ENCODE measurements at regions not wholly inside any gene's neighbourhood (a gene's known extent, or its start where the extent isn't known, plus 50 kb on each side); places are given as distances from the start of the nearest gene placed in this dataset.

DNA sequence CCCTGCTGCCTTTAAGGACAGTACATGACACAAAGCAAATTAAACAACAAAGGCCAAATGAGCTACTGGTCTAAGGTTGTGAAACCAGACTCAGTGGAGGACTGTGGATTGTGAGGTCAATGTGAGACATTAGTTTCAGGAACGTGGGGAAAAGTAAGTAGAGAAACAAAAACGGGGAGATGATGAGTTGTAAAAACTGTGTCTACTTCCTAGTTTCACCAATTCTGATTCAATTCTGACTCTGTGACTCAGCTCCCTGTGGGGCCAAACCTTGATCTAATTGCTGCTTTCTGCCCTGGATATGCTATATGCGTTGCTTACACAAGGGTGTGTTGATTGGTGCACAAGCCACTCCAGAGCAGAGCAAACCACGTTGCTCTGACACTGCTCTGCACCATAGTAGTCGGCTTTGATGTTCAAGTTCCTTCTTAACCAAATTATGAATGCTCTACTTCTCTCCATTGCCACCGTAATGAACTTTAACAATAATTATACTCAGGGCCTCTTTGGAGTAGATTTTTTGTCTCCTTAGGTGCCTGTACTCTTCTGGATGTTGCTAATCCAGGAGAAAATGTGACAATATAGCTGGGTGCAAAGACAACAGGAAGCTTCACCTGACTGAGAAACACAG lies 1640.1 kb upstream of the CELF4 start:
- intact Hi-C loops (cut with micrococcal nuclease) = no loop called here
- Histone ChIP-seq H3K4me3 (ENCODE audit: low read length in 2 of 2) (no peak overlapping the region), H3K4me1 (ENCODE audit: insufficient read depth, low read length) (no peaks in the 10 kb centered on the region), H3K9me3 (ENCODE audit: control insufficient read depth in 1 of 2, low read length in 2 of 2) (peaks cover 0 to 7% of the 10 kb centered on the region in 2 donors), H3K27me3 (ENCODE audit: insufficient read depth, low read length) (no peaks in the 10 kb centered on the region), H3K36me3 (ENCODE audit: insufficient read depth, low read length) (no peaks in the 10 kb centered on the region), H3K27ac (ENCODE audit: low read depth, low read length) (no peak overlapping the region)
- Mint-ChIP-seq H3K9me3 (peaks cover 0 to 7% (median 2%) of the 10 kb centered on the region in 8 donors), H3K27me3 (no peaks in the 10 kb centered on the region), H3K36me3 (no peaks in the 10 kb centered on the region), H3K4me1 (no peaks in the 10 kb centered on the region), H3K4me3 (no peak overlapping the region), H3K27ac (no peak overlapping the region)
- POLR2A ChIA-PET (ENCODE audit: partially characterized antibody) = no interaction called here
- CTCF ChIA-PET (ENCODE audit: partially characterized antibody) = no interaction called here
- no peak for DNase-seq

DNA sequence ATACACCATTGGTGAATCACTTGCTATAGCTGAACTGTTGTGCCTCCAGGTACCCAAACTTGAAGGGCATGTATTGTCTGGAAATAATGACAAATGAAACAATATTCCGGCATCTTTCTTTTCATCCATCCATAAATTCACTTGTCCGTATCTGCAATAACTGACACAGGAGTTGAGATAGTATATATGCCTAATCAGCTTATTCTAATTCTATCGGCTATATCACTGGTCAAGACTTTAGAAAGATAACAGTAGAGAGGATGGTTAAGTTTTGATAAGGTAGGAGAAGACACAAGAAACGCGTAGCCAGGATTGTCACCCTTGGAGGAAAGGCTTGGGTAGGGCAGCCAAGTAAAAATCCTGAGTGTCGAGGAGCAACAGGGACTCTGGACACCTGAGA lies 1634.6 kb upstream of the CELF4 start:
- no peaks in the 10 kb centered on the region for H3K36me3 ChIP-seq (ENCODE audit: insufficient read depth, low read length)
- Mint-ChIP-seq H3K4me3 (no peak overlapping the region), H3K4me1 (no peaks in the 10 kb centered on the region), H3K9me3 (peaks cover 0 to 17% (median 5%) of the 10 kb centered on the region in 8 donors), H3K36me3 (no peaks in the 10 kb centered on the region), H3K27ac (no peak overlapping the region), H3K27me3 (no peaks in the 10 kb centered on the region)
- H3K27me3 ChIP-seq (ENCODE audit: insufficient read depth, low read length) = no peaks in the 10 kb centered on the region
- POLR2A ChIA-PET (ENCODE audit: partially characterized antibody) = no interaction called here
- H3K27ac ChIP-seq (ENCODE audit: low read depth, low read length) = no peak overlapping the region
- CTCF ChIA-PET (ENCODE audit: partially characterized antibody) = no interaction called here
- H3K4me3 ChIP-seq (ENCODE audit: low read length in 2 of 2) = no peak overlapping the region
- intact Hi-C loops (cut with micrococcal nuclease) = no loop called here
- H3K9me3 ChIP-seq (ENCODE audit: control insufficient read depth in 1 of 2, low read length in 2 of 2) = peaks cover 0 to 1% of the 10 kb centered on the region in 2 donors
- DNase-seq = no peak
- no peaks in the 10 kb centered on the region for H3K4me1 ChIP-seq (ENCODE audit: insufficient read depth, low read length)

- CTCF ChIA-PET (ENCODE audit: partially characterized antibody) = no interaction called here
- intact Hi-C loops (cut with micrococcal nuclease) = no loop called here
- H3K36me3 ChIP-seq (ENCODE audit: insufficient read depth, low read length) = no peaks in the 10 kb centered on the region
These were observed 1633.7 kb upstream of the CELF4 start for GRCh38 chr18:39199231-39199855.

DNA sequence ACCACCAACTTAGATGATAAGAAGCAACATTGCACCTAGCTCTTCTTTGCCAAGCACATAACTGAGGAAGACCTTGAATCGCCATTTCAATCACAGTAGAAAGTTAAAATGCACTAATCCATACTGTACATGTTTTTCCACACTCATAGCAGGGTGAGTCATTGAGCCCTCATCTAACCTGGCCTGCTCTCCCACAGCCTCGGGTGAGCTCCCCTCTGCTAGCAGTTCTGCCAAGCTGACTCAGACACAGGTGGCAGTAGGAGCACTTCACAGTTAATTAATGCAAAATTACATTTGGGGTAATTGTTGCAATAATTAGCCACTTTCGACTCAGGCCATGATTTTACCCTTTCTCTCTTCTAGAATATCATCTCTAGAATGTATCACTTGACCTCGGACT lies 1632.8 kb upstream of the CELF4 start:
- H3K4me3 ChIP-seq (ENCODE audit: low read length in 2 of 2) = no peak overlapping the region

More at GRCh38 chr18:39199231-39199855, 1633.7 kb upstream of the CELF4 start:
- Mint-ChIP-seq H3K36me3 (no peaks in the 10 kb centered on the region), H3K27me3 (no peaks in the 10 kb centered on the region), H3K27ac (no peak overlapping the region), H3K4me3 (no peak overlapping the region), H3K4me1 (no peaks in the 10 kb centered on the region), H3K9me3 (peaks cover 0 to 17% (median 5%) of the 10 kb centered on the region in 8 donors)
- no peaks in the 10 kb centered on the region for H3K9me3 ChIP-seq (ENCODE audit: control insufficient read depth in 1 of 2, low read length in 2 of 2)
- H3K27me3 ChIP-seq (ENCODE audit: insufficient read depth, low read length) = no peaks in the 10 kb centered on the region
- no peak overlapping the region for H3K4me3 ChIP-seq (ENCODE audit: low read length in 2 of 2)
- no peak overlapping the region for H3K27ac ChIP-seq (ENCODE audit: low read depth, low read length)
- H3K4me1 ChIP-seq (ENCODE audit: insufficient read depth, low read length) = no peaks in the 10 kb centered on the region
- POLR2A ChIA-PET (ENCODE audit: partially characterized antibody) = no interaction called here
- DNase-seq = no peak

GRCh38 chr18:39191931-39192330 lies 1626.3 kb upstream of the CELF4 start:
- no peaks in the 10 kb centered on the region for H3K4me1 Mint-ChIP-seq
- H3K4me3 ChIP-seq (ENCODE audit: low read length in 2 of 2) = no peak overlapping the region
- no peaks in the 10 kb centered on the region for H3K27me3 ChIP-seq (ENCODE audit: insufficient read depth, low read length)
- no peak for DNase-seq
- POLR2A ChIA-PET (ENCODE audit: partially characterized antibody) = no interaction called here
- intact Hi-C loops (cut with micrococcal nuclease) = no loop called here
- no peak overlapping the region for H3K4me3 Mint-ChIP-seq
- no peaks in the 10 kb centered on the region for H3K9me3 ChIP-seq (ENCODE audit: control insufficient read depth in 1 of 2, low read length in 2 of 2)
- peaks cover 0 to 6% (median 0%) of the 10 kb centered on the region in 8 donors for H3K9me3 Mint-ChIP-seq
- no peaks in the 10 kb centered on the region for H3K27me3 Mint-ChIP-seq
- no peak overlapping the region for H3K27ac ChIP-seq (ENCODE audit: low read depth, low read length)
- no peaks in the 10 kb centered on the region for H3K36me3 ChIP-seq (ENCODE audit: insufficient read depth, low read length)
- CTCF ChIA-PET (ENCODE audit: partially characterized antibody) = no interaction called here
- H3K36me3 Mint-ChIP-seq = no peaks in the 10 kb centered on the region
- no peaks in the 10 kb centered on the region for H3K4me1 ChIP-seq (ENCODE audit: insufficient read depth, low read length)
- H3K27ac Mint-ChIP-seq = no peak overlapping the region

More for the DNA sequence above, 1632.8 kb upstream of the CELF4 start:
- no peak overlapping the region for H3K4me3 Mint-ChIP-seq
- no peak overlapping the region for H3K27ac Mint-ChIP-seq
- peaks cover 0 to 17% (median 5%) of the 10 kb centered on the region in 8 donors for H3K9me3 Mint-ChIP-seq
- no peaks in the 10 kb centered on the region for H3K27me3 Mint-ChIP-seq
- H3K36me3 Mint-ChIP-seq = no peaks in the 10 kb centered on the region
- Histone ChIP-seq H3K4me1 (ENCODE audit: insufficient read depth, low read length) (no peaks in the 10 kb centered on the region), H3K36me3 (ENCODE audit: insufficient read depth, low read length) (no peaks in the 10 kb centered on the region), H3K27ac (ENCODE audit: low read depth, low read length) (no peak overlapping the region), H3K27me3 (ENCODE audit: insufficient read depth, low read length) (no peaks in the 10 kb centered on the region), H3K9me3 (ENCODE audit: control insufficient read depth in 1 of 2, low read length in 2 of 2) (no peaks in the 10 kb centered on the region)
- CTCF ChIA-PET (ENCODE audit: partially characterized antibody) = no interaction called here
- POLR2A ChIA-PET (ENCODE audit: partially characterized antibody) = no interaction called here
- DNase-seq = no peak
- intact Hi-C loops (cut with micrococcal nuclease) = no loop called here
- H3K4me1 Mint-ChIP-seq = no peaks in the 10 kb centered on the region

DNA sequence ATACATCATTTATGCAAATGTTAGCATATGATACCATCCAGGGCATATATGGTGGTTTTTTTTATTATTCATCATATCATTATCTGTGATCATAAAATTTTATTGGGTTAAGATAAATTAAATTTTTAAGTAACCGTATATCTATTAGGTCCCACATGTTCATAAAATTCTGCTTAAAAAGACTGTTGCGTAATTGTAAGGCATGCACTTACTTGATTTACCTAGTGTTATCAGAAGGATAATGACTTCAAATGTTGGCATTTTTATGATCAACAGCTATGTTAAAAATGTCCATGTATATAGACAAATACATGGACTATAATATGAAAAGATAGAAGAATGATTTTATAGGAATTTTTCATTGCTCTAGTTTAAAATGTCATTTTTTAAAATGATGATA lies 1625.5 kb upstream of the CELF4 start:
- Mint-ChIP-seq H3K27me3 (no peaks in the 10 kb centered on the region), H3K27ac (no peak overlapping the region), H3K4me3 (no peak overlapping the region), H3K9me3 (peaks cover 0 to 6% (median 0%) of the 10 kb centered on the region in 8 donors), H3K36me3 (no peaks in the 10 kb centered on the region), H3K4me1 (no peaks in the 10 kb centered on the region)
- Histone ChIP-seq H3K4me3 (ENCODE audit: low read length in 2 of 2) (no peak overlapping the region), H3K4me1 (ENCODE audit: insufficient read depth, low read length) (no peaks in the 10 kb centered on the region), H3K27me3 (ENCODE audit: insufficient read depth, low read length) (no peaks in the 10 kb centered on the region), H3K36me3 (ENCODE audit: insufficient read depth, low read length) (no peaks in the 10 kb centered on the region), H3K9me3 (ENCODE audit: control insufficient read depth in 1 of 2, low read length in 2 of 2) (no peaks in the 10 kb centered on the region), H3K27ac (ENCODE audit: low read depth, low read length) (no peak overlapping the region)
- DNase-seq = no peak
- intact Hi-C loops (cut with micrococcal nuclease) = no loop called here
- CTCF ChIA-PET (ENCODE audit: partially characterized antibody) = no interaction called here
- POLR2A ChIA-PET (ENCODE audit: partially characterized antibody) = no interaction called here

DNA sequence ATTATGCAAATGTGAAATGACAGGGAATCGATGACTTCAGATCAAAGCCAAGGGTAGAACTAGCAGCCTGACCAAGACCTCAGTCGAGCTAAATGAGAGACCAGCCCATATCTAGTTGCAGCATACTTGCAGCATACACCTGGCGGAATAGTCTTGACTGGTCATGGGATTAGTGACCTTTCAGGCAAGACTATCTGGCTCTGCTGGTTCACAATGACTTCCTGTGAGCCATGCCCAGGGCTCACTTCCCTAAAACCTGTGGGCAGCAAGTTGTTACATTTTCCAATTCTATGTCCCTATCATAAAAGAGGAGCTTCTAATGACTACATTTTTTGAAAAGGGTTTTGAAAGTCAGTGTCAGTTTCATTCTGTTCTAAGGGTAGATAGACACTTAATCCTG lies 1624.9 kb upstream of the CELF4 start:
- H3K9me3 Mint-ChIP-seq = peaks cover 0 to 4% (median 0%) of the 10 kb centered on the region in 8 donors
- H3K27ac ChIP-seq (ENCODE audit: low read depth, low read length) = no peak overlapping the region
- H3K27me3 Mint-ChIP-seq = no peaks in the 10 kb centered on the region
- H3K4me3 Mint-ChIP-seq = no peak overlapping the region
- H3K36me3 ChIP-seq (ENCODE audit: insufficient read depth, low read length) = no peaks in the 10 kb centered on the region
- no peaks in the 10 kb centered on the region for H3K27me3 ChIP-seq (ENCODE audit: insufficient read depth, low read length)
- no peaks in the 10 kb centered on the region for H3K4me1 ChIP-seq (ENCODE audit: insufficient read depth, low read length)
- no peaks in the 10 kb centered on the region for H3K4me1 Mint-ChIP-seq
- no peak for DNase-seq
- no peak overlapping the region for H3K27ac Mint-ChIP-seq
- H3K9me3 ChIP-seq (ENCODE audit: control insufficient read depth in 1 of 2, low read length in 2 of 2) = no peaks in the 10 kb centered on the region
- intact Hi-C loops (cut with micrococcal nuclease) = no loop called here
- no peaks in the 10 kb centered on the region for H3K36me3 Mint-ChIP-seq
- POLR2A ChIA-PET (ENCODE audit: partially characterized antibody) = no interaction called here
- CTCF ChIA-PET (ENCODE audit: partially characterized antibody) = no interaction called here
- no peak overlapping the region for H3K4me3 ChIP-seq (ENCODE audit: low read length in 2 of 2)

Measured in CD4-positive, alpha-beta memory T cell (primary cell).